ENCODE measurements at regions not wholly inside any gene's neighbourhood (a gene's known extent, or its start where the extent isn't known, plus 50 kb on each side); places are given as distances from the start of the nearest gene placed in this dataset.

DNA sequence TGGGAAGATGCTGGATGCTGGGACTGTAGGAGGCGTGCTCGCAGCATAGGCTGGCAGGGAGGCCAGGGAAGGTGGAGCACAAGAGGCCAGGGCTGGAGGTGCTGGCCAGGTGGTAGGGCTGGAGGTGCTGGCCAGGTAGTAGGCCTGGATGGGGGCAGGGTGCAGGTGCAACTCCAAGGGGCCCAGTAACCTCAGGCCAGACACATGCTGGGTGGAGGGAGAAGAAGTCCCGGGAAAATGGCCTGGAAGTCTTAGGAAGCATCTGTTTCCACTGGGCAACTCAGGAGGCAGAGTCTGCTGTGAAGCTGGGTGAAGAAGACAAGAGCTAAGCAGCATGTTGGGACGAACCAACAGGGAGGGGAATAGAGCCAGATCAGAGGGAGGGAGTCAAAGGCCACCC lies 665.2 kb downstream of the BCL11B start:
- no peak for TF ChIP-seq FOXM1 (IDR thresholded peaks at IDR 0.05; ENCODE audit: borderline replicate concordance, low read depth)
- TF ChIP-seq TCF12 (IDR thresholded peaks at IDR 0.05; ENCODE audit: low read depth) = no peak
- TF ChIP-seq, protein P1, sequence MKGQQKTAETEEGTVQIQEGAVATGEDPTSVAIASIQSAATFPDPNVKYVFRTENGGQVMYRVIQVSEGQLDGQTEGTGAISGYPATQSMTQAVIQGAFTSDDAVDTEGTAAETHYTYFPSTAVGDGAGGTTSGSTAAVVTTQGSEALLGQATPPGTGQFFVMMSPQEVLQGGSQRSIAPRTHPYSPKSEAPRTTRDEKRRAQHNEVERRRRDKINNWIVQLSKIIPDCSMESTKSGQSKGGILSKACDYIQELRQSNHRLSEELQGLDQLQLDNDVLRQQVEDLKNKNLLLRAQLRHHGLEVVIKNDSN (IDR thresholded peaks at IDR 0.05) = no peak
- TF ChIP-seq EP300 (IDR thresholded peaks at IDR 0.05; ENCODE audit: borderline replicate concordance) = no peak
- TF ChIP-seq RAD21 (IDR thresholded peaks at IDR 0.05; ENCODE audit: low read depth) = no peak
- TF ChIP-seq, protein P2, sequence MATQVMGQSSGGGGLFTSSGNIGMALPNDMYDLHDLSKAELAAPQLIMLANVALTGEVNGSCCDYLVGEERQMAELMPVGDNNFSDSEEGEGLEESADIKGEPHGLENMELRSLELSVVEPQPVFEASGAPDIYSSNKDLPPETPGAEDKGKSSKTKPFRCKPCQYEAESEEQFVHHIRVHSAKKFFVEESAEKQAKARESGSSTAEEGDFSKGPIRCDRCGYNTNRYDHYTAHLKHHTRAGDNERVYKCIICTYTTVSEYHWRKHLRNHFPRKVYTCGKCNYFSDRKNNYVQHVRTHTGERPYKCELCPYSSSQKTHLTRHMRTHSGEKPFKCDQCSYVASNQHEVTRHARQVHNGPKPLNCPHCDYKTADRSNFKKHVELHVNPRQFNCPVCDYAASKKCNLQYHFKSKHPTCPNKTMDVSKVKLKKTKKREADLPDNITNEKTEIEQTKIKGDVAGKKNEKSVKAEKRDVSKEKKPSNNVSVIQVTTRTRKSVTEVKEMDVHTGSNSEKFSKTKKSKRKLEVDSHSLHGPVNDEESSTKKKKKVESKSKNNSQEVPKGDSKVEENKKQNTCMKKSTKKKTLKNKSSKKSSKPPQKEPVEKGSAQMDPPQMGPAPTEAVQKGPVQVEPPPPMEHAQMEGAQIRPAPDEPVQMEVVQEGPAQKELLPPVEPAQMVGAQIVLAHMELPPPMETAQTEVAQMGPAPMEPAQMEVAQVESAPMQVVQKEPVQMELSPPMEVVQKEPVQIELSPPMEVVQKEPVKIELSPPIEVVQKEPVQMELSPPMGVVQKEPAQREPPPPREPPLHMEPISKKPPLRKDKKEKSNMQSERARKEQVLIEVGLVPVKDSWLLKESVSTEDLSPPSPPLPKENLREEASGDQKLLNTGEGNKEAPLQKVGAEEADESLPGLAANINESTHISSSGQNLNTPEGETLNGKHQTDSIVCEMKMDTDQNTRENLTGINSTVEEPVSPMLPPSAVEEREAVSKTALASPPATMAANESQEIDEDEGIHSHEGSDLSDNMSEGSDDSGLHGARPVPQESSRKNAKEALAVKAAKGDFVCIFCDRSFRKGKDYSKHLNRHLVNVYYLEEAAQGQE (IDR thresholded peaks at IDR 0.05; ENCODE audit: low read depth) = no peak
- TF ChIP-seq CEBPB (IDR thresholded peaks at IDR 0.05) = no peak
